CD4-positive, alpha-beta T cell treated with Interleukin-12 subunit alpha and Interleukin-12 subunit beta, for 1 hour (primary cell): ENCODE measurements at regions not wholly inside any gene's neighbourhood (a gene's known extent, or its start where the extent isn't known, plus 50 kb on each side); places are given as distances from the start of the nearest gene placed in this dataset.
"Not testable (repeated sequence)": the region's sequence is repeated elsewhere in the genome, so short reads cannot be mapped to it uniquely, and the experiment has no call there.

ENCODE experiments used
- DNase-seq: peaks from one replicate; pipeline ENCODE4 v3.0.0-alpha.2; 2020

DNA sequence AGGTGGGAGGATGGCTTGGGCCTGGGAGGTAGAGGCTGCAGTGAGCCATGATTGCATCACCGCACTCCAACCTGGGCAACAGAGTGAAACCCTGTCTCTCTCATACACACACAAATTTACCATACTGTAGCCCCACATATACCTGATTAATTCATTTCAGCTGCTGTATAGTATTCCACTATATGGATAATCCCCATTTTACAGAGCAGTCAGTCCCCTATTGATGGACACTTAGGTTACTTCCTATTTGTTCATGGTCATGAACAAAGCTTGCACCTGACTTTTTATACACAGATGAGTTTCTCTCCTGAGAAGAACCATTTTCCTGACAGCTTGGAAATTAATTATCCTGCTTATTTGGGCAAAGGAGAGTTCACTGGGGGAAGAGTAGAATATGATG lies 59.2 kb downstream of the EMX2 start:
- no peak for DNase-seq

DNA sequence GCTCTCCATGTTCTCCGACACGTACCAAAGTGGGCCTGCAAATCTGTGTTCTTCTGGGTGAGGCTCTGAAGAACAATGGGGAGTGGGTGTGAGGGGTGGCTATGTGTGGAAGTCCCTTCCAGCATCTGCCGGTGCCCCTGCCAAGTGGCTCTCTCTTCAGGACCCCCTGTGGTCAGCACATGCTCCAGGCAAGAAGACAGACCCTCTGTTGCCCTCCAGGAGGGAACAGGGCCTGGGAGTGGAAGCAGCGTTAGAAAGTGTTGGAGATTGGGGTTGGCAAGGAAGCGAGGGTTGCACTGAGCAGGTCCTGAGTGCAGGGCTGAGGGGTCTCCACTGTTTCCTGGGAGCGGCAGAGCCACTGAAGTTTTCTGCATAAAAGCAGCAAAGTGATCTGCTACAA lies 60.5 kb downstream of the EMX2 start:
- no peak for DNase-seq

DNA sequence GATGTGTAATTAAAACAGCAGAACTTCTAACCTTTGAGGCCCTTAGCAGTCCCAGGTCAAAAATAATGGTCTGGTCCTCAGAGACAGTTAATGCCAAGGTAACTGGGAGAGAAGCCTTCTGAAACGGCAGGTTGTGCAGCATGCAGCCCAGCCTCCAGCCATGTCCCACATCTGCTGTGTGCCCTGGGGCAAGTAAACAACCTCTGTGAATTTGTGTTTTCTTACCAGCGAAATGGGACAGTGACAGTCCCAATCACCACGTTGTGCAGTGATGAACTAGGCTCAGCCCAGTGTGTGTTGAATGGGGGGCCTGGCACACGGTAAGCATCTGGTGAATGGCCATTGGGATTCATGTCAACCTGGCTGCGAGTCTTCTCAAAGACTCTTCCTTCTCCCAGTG lies 61.2 kb downstream of the EMX2 start:
- no peak for DNase-seq

DNA sequence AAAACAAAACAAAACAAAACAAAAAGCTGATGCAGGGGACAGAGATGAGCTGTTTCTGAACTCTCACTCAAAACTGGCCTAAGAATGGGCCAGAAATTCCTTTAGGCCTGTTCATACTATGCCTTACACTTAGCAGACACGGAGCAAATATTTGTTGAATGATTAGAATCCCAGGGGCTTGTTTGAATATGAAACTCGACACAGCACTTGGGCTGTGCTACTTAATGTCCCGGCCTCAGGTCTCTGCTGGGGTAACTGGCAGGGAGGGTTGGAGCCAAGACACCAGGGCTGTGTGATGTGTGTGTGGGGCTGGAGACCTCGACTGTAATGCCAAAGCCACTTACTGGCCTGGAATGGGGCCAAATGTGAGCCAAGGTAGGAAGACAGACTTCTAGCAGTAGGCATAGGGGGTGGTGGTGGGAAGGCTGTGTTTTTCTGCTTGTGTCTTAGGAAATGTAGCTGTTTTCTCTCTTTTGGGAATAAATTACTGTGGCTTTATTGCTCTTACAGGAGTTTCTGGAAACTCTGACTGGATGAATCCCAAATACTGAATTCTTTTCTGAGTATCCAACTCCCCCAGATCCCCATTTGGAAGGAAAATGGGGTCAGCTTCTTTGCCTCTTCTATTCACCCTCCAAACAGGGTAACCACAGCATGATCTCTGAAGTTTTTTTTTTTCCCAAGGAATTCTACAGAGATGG lies 66.7 kb downstream of the EMX2 start:
- no peak for DNase-seq

- no peak for DNase-seq
These were observed 67.2 kb downstream of the EMX2 start for GRCh38 chr10:117609796-117610170.

DNA sequence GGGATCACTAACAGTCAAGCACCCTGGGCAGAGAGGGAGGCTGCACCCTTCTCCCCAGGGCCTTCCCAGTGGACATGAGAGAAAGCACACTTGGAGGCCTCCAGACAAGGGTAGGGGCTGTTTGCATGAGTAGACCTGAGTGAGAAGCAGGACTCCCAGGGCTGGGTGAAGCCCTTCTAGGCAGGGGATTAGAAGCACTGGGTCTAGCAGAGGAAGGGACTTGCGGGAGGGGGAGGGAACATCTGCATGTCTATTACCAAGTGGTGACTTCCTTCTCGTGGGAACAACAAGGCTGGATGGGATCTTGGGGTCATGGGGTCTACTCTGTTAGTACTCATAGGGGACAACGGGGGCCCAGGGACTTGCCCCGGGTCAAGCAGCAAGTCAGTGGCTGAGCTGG lies 67.8 kb downstream of the EMX2 start:
- no peak for DNase-seq

GRCh38 chr10:117612113-117612512 lies 69.6 kb downstream of the EMX2 start:
- DNase-seq, result no peak

DNA sequence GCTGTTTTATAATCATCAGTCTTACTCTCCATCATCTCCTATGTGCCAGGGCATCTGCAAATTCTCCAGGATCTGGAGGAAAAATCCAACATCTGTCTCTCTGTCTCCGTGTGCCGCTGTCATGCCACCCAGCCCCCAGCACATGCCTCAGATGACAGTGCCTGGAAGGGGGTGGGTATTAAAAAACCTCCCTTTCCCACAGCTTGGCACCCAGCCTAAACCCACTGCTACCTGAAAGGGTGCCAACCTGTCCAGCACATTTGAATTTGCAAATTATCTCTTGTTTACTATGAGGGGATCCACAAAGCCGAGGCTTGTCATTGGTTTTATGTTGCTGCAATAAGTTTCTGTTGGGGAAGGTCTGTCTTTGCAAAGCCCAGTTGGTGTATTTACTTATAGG lies 73.1 kb downstream of the EMX2 start:
- no peak for DNase-seq

DNA sequence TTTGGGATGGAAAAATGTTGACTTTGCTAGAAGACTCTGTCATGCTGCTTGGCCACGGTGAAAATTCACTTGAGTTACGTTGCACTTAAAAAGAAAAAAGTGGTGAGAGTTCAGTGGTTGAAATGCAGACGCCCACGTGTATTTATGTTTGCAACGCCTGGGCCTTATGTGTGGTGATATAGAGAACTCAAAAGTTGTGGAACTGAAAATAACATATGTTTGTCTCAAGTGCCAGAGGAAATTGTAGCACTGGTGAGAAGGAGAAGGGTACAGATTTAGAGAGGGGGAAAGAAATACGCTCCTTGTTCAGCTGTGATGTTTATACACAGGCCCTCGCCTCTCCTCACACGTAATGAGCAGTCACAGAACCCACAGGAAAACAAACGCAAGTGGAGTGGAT lies 73.6 kb downstream of the EMX2 start:
- DNase-seq, result no peak

DNA sequence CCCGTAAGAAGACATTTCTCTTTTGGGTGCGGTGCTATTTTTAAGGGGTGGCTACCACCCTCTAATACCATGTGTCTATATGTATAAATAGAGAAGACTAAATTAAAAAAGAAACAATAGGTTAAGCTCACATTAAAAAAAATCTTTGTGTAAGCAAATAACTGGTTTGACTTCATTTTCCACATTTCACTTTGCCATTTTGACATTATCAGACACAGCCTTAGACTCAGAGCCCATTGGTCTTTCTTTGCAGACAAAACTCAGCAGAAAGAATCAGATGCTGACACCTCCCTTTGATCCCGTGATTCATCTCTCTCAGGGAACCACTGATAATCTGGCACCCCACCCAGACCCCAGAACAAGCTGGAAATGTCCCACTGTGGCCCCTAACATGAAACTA lies 74.5 kb downstream of the EMX2 start:
- DNase-seq, result no peak

DNA sequence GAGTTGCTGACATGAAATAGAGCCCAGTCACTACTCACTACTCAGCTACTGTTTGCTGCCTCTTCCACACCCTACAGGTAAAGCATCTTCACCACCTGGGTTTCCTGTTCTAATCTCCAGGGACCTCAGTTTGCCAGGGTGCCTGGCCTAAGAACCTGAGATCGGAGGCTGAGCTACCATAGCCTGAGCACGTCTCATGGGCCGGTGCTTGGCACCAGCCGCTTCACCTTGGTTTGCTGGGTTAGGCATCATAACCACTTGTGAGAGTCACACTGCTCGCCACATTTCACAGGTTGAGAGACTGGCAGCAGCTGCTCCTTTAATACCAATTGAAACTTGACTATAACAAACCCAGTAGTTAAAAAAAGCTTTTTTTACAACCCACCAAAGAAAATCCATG lies 75.1 kb downstream of the EMX2 start:
- no peak for DNase-seq

DNA sequence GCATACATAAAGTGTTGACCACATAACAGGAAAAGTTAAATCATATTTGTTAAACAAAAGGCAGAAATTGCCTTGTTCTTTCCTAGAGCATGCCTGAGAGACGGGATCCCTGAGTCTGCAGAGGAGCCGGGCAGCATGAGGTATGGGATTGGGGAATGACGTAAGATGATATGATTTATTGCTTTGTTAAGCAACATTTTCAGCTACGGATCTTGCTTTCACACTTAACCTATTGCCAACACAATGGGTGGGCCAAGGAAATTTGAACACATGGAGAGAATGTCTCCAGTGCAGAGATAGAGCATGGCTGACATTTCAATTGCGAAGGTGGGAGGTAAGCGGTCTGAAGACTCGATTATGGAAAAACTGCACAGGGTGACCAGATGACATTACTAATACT lies 76.7 kb downstream of the EMX2 start:
- no peak for DNase-seq

- DNase-seq, result no peak
These were observed 77.3 kb downstream of the EMX2 start for GRCh38 chr10:117619707-117620405.

DNA sequence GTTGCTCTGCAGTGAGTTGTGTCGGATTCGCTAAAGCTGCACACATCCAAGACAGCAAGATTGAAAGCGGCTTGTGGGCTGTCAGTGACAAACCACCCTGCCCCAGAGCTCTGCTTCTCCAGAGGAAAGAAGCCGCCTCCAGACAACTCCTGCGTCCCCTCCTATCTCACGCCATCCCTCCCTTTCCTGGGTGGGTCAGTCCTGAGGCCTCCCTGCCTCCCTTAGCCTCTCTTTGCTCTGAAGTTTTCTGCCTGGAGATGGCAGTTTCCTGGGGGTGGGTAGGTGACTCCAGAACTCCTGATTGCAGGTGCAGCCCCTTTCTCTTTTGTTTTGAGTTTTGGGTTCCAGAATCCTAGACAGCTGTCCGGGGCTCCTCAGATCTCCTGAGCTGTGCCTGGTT lies 78.7 kb downstream of the EMX2 start:
- DNase-seq, result no peak

DNA sequence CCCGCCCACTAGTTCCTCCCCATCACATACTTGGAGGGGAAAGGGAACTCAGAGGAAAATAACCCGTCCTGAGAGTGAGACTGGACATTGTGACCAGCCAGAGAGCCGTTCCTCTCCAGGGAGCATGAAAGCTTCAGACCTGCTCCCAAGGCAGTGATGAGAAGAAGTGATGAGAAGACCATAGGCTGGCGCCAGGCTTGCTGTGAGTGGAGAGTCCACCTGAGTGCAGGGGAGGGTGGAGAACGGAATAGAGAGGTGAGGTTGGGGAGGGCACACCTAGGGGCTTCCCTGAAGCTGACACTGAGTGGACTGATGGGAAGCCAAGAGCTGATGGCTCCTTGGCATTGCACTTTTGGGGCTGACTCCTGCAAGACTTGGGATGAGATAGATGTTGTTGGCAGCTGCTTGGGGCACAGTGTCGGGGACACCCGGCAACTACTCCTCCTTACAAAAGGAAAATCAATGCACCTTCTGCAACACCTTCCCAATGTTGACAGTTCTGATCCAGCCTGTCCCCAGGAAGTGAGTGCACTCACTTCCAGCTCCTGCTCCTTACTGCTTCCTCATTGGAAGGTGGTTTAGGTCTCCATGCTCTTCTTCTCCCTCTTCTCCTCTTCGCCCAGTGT lies 79.4 kb downstream of the EMX2 start:
- no peak for DNase-seq

DNA sequence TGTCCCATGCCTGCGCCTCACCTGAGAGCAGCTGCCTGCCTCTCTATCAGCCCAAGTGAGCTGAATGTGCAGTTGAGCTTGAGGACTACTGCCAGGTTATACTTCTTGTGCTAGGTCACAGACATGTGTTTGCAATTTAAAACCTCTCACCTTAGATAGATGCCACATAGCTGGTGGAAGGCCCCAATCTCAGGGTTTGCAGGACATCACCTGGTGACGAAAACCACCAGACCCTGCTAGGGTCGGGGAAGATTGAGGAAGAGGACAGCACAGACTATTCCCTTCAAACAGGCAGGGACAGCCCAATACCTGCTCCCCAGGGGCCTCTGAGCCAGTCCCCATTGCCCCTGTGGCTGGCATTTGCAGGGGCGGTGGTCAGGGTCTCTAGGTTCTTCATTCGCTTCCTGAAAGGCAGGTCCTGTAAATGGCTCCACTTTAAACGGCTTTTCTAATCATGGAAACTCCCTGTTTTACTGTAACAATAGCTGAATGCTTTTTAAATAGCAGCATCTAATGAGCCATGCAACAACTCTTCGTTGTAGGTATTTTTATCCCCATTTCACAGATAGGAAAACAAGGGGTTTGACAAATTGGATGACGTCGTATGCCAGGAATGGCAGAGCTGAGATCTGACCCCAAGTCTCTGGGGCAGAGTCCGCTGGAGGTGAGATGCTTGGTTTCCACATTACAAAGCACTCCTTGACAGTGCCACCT lies 80.1 kb downstream of the EMX2 start:
- DNase-seq, result no peak

DNA sequence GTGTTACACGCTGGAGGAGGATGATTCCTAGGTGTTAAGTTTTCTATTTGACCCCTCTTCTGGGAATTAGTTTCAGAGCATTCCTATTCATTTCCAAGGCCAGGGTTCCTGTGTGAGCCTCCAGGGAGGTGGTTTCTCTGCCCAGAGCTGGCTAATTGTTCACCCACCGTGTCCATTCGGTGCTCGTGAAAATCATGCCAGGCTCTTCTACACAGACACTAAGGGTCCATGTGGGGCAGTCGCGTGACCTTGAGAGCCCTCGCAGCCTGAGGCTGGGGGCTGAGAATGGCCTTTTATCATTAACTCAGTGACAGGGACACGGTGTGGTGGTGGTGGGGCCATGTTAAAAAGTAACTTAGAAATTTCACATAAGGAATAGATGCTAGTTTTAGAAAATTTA lies 83.7 kb downstream of the EMX2 start:
- DNase-seq, result no peak

- DNase-seq, result no peak
These were observed 85.0 kb downstream of the EMX2 start for GRCh38 chr10:117627561-117627960.

GRCh38 chr10:117629717-117630116 lies 87.2 kb downstream of the EMX2 start:
- not testable (repeated sequence) for DNase-seq

- DNase-seq, result no peak
These were observed 89.0 kb downstream of the EMX2 start for GRCh38 chr10:117631276-117632145.

DNA sequence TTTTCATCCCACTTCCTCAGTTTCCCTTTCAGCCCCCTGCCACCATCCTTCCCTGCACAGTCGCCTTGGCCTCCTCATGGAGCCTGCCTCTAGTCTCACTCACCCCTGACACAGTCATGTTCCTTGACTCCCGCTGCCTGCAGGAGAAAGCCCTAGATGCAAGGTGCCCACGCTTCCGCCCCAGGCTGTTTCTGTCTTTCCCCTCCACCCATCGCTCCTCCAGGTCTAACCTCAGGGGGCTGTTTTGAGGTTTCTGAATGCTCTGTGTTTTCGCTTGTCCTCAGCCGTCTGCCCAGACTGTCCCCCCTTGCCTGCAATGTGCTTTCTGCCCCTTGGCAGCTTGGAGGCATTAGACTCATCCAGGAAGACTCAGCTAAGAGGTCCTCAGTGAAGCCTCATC lies 89.9 kb downstream of the EMX2 start:
- DNase-seq, result no peak

- no peak for DNase-seq
These were observed 93.3 kb downstream of the EMX2 start for GRCh38 chr10:117635826-117636225.

- DNase-seq, result no peak
These were observed 95.7 kb downstream of the EMX2 start for GRCh38 chr10:117638200-117638599.
